GM13977 (cell line): ENCODE measurements at regions not wholly inside any gene's neighbourhood (a gene's known extent, or its start where the extent isn't known, plus 50 kb on each side); places are given as distances from the start of the nearest gene placed in this dataset.

Source experiments
- DNase-seq: peaks from one replicate; pipeline ENCODE4 v3.0.0; 2012; ENCODE audit warnings: low spot score
- in situ Hi-C: fragments of 300-500 bp; cut with MboI; formaldehyde crosslinking; loops from one replicate; pipeline ENCODE4 v1.12.0; 2022; ENCODE audit warnings: low sequenced_read_pairs, low pct_unique_long_range_greater_than_20kb, mixed read lengths, inconsistent platforms; ENCODE audit not compliant: unreplicated experiment
- TF ChIP-seq, protein P1 (sequence below): IDR thresholded peaks from 2 replicates; pipeline ENCODE4 v1.5.1; 2012; ENCODE audit warnings: mild to moderate bottlenecking, control low read depth; ENCODE audit not compliant: insufficient read depth; ENCODE audit errors: extremely low read depth, missing control alignments

DNA sequence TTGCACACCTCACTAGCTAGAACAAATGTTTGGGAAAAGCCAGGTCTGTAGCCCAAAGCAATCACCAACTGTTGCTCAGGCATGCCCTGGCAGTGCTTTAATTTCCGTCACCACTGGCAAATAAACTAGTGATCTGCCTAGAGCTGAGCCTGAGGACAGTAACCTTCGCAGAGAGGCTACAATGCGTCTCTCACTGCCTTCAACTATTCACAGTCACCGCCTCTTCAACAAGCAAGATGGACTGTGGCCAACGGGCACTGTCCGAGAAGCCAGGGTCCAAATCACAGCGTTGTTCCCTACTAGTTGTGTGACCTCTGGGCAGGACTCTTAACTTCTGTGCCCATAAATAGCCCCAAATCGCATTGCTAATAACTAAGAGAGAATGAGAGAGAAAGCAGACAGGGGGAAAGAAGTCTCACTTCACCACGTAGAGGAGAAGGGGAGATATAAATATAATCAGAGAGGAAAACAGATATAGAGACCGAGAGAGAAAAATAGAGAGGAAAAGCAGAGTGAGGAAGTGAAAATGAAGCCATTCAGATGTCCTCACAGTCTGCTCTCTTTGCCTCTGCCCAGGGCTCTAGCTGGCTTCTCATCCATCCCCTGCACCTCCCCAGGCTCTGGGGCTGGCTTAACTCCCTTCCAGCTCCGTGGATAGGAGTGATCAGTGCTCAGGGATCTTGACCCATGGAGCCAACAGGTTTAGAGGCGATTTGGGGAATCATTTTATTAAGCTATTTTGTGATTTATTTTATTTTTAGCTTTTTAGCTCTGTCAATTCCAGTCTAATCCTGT lies 157.9 kb downstream of the ZDHHC21 start:
- in situ Hi-C loops = no loop called here
- TF ChIP-seq, protein P1, sequence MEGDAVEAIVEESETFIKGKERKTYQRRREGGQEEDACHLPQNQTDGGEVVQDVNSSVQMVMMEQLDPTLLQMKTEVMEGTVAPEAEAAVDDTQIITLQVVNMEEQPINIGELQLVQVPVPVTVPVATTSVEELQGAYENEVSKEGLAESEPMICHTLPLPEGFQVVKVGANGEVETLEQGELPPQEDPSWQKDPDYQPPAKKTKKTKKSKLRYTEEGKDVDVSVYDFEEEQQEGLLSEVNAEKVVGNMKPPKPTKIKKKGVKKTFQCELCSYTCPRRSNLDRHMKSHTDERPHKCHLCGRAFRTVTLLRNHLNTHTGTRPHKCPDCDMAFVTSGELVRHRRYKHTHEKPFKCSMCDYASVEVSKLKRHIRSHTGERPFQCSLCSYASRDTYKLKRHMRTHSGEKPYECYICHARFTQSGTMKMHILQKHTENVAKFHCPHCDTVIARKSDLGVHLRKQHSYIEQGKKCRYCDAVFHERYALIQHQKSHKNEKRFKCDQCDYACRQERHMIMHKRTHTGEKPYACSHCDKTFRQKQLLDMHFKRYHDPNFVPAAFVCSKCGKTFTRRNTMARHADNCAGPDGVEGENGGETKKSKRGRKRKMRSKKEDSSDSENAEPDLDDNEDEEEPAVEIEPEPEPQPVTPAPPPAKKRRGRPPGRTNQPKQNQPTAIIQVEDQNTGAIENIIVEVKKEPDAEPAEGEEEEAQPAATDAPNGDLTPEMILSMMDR = no peak

DNA sequence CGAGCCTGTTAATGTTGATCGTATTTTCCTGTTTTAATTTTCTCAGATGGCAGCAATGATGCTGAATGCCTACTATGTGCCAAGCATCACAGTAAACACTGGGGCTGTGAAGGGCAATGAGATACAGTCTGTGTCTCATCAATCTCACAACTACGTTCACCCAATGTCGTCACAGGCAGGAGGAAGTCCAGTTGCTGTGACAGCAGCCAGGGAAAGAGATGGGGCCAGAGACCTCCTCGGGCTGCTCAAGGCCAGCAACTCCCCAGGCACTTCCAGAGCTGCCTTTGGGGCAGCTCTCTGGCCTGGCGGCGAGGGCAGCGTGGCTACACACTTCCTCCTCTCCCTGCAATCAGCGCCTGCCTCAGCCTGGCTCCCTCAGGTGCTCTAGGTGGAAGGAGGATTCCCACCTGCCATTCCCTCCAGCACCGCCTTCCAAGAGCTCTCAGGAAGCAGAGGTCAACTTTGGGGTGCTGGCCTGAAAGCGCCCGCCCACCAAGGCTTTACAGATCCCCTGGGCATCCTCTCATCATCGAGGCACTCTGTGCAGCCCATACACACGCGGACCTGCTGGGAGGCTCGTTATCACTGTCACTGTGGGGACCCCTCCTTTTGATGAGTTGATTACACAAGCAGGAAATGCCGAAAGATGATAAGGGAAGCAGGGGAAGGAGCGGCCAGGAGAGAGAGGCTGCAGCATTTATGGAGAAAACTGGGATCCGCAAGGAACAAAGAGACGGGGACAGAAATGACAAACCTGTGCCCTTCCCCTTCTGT lies 159.2 kb downstream of the ZDHHC21 start:
- no peak for DNase-seq
- in situ Hi-C loops = no loop called here

More for the DNA sequence above, 157.9 kb downstream of the ZDHHC21 start:
- no peak for DNase-seq

DNA sequence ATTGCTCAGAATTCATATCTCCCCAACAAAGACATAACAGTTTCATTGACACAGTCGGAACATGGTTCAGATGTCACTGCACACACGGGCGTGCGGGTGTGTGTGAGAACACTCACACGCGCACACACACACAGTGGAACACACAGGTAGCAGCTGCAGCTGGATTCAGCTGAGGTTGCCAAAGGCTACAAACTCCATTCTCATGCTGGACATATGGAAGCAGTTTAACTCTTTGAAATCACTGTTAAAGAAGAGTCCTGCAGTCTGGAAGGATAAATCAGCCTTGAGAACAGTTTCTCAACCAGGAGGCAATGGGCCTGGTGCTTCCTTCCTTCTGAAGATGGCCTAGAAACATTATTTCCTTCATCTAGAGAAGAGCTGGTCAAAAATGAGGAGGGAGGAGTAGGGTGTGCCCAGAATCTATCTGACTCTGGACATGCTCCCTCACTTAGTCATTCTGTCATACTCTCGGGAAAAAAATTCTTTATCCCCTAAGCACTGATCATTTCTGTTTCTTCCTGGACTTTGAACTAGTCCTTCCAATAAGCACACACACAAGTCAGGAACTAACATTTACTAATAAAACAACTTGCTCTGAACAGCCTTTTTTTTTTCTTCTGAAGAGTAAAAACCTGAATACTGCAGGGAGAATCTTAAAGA lies 160.6 kb downstream of the ZDHHC21 start:
- TF ChIP-seq, protein P1 = no peak
- in situ Hi-C loops = no loop called here

More for the DNA sequence above, 159.2 kb downstream of the ZDHHC21 start:
- TF ChIP-seq, protein P1 = no peak

DNA sequence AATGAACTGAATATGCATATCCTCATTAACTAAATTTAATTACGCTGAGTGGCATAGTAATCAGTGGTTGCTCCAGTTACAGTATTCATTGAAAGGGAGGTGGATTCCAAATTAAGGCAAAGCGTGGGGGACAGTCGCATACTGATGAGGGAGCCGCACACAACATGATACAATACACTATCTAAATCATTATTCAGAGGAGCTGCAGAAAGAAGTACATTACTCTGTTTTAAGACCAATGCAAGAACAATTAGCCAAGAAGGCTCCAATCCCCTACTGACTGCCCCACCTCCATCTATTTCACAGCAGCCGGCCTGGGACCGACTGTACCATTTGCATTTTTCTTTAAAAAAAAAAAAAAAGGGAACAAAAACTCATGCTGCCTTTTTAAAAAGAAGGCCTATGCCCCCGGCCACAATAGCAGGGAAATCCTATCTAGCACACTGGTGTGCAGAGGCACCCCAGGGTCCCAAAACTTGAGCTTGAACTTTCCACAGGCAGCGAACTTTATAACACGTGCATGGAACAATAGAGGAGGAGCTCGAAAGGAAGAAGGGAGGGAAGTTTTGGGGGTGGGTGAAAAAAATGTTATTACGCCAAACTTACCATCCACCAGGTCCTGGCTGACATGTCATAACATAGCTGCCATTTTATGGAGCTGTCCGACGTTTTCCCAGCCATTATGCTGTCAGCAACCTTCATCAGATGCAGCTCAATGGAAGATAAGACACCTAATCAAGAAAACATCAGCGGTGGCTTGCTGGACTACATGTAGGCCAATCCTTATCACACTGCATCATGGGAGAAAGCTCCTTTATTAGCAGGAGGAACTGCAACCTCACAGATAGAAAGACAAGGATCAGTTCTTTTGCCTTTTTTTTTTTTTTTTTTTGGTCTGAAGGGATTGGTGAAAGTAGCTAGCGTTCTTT lies 161.6 kb downstream of the ZDHHC21 start:
- TF ChIP-seq, protein P1 = no peak
- in situ Hi-C loops = no loop called here
- no peak for DNase-seq

More for the DNA sequence above, 160.6 kb downstream of the ZDHHC21 start:
- DNase-seq = no peak

DNA sequence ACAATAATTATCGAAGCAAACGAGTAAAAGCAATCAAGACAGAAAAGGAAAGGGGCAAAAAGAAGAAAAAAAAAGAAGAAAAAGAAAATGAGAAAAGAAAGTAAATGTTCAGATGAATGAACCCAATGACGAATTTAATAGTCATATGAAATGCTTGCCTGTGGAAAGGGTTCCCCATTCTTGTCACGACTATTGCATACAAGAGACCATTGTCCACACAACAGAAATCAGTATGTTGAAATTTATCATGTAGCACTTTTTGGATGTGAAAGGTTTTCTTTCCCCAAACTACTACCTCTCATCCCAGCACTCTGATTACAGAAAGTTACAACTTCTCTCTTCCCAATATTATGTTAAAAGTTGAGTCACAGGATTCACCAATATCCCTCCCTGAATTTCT lies 162.4 kb downstream of the ZDHHC21 start:
- in situ Hi-C loops = no loop called here
- TF ChIP-seq, protein P1 = no peak
- DNase-seq = no peak

DNA sequence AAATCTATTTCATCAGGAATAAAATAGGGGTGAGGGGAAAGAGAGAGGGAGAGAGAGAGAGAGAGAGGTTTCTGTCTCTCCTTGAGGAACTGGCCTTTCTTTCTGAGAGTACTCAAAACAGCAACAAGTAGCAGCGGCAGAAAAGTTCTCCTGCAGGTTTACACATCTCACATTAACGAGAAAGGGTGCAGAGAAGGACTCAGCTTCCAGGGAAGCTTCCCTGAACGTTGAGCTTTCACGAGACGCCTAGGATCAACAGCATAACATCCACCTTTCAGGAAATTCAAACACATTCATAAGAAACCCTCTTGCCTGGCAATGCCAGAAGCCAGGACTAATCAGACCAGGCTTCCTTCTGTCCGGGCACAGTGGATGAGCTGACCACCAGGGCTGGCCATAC lies 162.9 kb downstream of the ZDHHC21 start:
- TF ChIP-seq, protein P1 = no peak
- in situ Hi-C loops = no loop called here
- DNase-seq = no peak
